Suppressor macrophage treated with lipopolysaccharide for 1 hour (primary cell): ENCODE measurements at regions not wholly inside any gene's neighbourhood (a gene's known extent, or its start where the extent isn't known, plus 50 kb on each side); places are given as distances from the start of the nearest gene placed in this dataset.
"Not testable (repeated sequence)": the region's sequence is repeated elsewhere in the genome, so short reads cannot be mapped to it uniquely, and the experiment has no call there.

Experiments used
- DNase-seq, 3 donors: peaks; one replicate each; pipeline ENCODE4 v3.0.0-alpha.2; 2020 to 2022

DNA sequence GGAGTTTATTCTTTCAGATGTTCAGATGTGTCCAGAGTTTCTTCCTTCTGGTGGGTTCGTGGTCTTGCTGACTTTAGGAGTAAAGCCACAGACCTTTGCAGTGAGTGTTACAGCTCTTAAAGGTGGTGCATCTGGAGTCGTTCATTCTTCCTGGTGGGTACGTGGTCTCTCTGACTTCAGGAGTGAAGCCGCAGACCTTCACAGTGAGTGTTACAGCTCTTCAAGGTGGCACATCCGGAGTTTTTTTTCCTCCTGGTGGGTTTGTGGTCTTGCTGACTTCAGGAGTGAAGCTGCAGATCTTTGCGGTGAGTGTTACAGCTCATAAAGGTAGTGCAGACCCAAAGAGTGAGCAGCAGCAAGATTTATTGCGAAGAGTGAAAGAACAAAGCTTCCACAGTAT lies 1263.2 kb downstream of the REEP3 start:
- not testable (repeated sequence) for DNase-seq

DNA sequence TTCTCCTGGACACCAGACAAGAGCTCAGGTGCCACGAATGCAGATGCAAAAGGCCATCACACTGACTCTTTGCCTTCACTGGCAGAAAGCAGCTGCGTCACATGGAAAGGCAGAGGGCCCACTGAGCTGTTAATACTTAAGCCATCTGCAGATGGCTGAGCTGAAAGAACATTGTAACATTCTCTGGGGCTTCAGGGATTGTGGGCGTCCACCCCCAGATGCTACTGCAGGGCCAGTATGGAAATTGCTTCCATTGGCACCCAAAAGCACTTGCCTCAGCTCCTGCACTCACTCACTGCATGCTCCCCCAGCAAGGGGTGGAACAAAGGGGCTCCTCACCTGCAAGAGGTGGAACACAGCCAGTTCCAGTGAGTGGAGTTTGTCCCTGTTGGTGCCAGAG lies 1264.6 kb downstream of the REEP3 start:
- no peak for DNase-seq

DNA sequence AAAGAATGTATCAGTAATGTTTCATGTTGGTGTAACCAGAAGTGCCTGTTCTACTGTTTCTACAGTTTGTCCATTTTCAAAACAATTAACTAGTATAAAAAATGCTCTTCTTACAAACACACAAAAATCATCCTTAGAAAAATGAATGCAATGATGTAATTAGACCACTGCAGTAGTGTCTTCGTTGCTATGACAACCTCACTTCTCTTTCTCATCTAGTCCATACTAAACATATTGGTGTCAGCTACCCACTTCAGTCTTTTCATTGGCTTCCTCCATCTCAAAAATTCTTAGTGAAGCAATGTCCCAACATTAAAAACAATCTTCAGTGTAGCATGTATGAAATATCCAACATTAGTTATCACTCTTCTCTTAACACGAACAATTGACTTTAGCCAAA lies 1265.8 kb downstream of the REEP3 start:
- DNase-seq: no peak

DNA sequence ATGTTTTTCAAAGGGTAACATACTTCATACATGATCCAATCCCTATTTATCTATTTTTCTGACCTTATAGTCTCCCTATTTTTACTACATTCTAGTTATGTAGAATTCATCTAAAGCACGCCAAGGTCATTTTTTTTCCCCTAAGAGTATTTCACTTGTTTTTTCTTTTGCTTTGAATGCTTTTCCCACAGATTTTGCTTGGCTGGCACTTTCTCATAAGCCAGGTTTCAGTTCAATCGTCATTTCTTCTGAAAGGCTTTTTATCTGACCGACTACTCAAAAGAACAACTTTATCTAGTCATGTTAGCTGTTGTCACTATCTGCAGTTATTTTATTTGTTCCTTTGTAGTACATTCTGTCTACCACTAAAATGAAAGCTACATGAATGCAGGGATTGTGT lies 1274.6 kb downstream of the REEP3 start:
- no peak for DNase-seq

DNA sequence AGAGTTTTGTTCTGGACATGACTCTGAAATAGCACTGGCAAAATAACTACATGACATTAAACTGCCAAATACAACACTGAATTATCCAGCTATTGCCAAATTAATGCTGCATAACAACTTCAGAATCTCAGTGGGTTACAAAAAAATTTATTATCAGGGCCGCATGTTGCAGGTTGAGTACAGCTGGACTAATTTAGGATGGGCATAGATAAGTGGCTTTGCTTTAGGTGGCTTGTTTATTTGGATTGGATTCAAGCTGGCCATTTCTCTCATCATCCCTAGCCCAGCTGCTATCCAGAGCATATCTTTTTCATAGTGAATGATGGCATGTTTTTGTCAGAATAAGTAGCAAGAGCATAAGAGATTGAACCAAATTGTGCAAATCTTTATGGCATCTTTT lies 1277.1 kb downstream of the REEP3 start:
- no peak for DNase-seq

DNA sequence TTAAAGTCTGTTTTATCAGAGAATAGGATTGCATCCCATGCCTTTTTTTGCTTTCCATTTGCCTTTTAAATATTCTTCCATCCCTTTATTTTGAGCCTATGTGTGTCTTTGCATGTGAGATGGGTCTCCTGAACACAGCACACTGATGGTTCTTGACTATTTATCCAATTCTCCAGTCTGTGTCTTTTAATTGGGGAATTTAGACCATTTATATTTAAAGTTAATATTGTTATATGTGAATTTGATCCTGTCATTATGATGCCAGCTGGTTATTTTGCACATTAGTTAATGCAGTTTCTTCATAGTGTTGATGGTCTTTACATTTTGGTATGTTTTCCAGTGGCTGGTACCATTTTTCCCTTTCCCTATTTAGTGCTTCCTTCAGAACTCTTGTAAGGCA lies 1287.0 kb downstream of the REEP3 start:
- not testable (repeated sequence) for DNase-seq

DNA sequence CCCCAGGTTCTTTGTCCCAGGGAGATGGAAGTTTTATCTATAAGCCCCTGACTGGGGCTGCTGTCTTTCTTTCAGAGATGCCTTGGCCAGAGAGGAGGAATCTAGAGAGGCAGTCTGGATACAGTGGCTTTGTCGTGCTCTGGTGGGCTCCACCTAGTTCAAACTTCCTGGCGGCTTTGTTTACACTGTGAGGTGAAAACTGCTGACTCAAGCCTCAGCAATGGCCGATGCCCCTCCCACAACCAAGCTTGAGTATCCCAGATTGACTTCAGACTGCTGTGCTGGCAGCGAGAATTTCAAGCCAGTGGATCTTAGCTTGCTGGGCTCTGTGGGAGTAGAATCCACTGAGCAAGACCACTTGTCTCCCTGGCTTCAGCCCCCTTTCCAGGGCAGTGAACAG lies 1288.8 kb downstream of the REEP3 start:
- not testable (repeated sequence) for DNase-seq

DNA sequence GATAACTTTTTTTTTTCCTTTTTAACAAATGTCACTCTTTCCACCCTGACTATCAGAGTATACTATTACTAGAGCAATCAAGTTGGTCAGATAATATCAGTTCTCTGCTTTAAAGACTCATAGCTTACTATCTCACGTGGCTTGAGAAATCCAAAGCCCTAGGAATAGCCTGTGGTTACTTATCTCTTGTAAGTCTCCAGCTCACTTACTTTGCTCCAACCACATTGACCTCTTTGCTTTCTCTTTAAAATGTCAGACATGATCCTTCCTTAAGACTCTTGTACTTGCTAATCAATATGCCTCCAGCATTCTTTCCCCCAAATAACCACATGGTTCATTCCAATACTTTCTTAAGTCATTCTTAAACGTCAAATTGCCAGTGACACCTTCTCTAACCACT lies 1292.2 kb downstream of the REEP3 start:
- no peak for DNase-seq

DNA sequence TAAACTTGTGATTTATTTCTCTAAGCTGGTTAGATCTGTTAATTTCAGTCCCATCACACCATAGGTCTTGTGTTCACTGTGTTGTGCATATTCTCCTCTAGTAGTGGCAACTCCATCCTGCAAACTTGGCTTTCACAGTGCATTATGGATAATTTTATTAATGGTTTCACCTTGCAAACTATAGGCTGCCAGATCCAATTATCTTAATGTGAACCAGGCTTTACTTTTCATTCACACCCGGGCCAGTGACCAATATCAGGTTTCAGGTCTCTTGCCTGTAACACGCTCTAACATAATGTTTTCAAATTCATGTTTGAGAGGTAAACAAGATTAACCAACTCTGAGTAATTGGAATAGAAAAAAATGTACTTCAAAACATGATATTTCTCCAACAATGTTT lies 1293.0 kb downstream of the REEP3 start:
- DNase-seq: no peak

DNA sequence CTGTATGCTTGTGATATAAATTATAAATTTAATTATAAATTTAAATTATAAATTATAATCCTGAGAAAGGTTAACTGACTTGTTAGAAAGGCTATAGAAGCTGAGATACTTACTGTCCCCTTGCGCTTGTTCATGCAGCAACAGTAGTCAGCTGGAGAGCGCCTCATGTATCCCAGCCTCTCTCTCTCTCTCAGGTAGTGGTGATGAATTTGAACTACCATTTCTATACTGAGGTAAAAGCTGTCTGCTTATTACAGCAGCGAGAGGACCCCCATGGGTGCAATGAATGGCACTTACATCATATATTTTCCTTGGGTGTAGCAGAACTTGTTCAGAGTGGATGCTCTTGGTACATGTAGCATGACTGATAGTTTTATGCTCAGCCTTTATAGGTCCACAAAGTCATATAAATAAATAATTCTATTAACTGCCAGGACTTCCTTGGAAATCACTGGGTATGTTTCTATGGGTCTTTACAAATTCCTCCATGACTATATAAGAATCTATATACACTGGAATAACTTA lies 1308.7 kb downstream of the REEP3 start:
- no peak for DNase-seq

DNA sequence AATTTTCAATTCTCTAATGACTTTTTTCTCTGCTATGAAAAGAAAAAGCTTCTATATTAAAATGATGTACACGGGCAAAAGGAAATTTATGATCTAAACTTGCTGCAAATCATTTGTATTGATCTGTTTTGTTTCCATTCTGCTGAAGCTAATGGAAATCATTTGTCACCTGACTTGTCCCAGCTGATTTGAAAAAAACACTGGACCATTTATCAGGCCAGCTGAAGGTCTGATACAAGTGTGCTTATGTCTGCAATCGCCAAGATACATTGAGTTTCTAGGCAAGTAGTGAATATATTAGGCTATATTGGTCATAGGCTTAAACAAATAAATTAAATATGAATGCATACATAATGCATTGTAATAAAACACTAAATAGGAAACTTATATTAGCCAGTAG lies 1309.7 kb downstream of the REEP3 start:
- no peak for DNase-seq

DNA sequence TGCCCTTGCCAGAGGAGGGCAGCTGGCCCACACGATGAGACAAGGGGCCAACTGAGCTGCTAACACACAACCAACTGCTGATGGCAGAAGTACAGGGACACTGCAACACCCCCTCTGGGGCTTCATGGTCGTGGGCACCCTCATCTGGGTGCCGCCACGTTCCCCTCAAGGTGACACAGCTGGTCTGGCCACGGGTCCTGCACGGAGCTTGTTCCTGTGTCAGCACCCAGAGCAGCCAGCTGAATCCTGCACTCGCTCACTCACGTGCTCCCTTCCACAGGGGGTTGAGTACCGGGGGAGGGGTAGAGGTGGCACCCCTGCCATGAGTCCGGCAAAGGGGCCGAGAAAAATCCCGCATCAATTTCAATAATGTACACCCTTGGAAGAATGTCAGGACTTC lies 1319.1 kb downstream of the REEP3 start:
- no peak for DNase-seq

DNA sequence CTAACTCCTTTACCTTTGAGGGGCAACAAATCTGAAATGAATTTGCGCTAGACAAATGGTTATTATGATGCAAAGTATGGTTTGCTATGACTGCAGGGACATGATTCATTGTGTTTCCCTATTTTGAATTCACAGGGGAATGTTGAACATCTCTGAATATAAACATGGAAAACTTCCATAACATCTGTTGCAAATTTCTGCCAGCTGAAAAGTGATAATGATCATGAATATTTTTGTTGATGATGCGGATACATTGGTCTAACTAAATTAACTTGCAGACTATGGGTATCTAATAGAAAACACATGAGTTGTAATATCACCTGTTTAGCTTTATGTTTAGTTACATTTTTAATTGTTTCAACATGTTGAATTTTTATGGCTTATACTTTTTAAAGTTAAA lies 1325.5 kb downstream of the REEP3 start:
- DNase-seq: no peak

DNA sequence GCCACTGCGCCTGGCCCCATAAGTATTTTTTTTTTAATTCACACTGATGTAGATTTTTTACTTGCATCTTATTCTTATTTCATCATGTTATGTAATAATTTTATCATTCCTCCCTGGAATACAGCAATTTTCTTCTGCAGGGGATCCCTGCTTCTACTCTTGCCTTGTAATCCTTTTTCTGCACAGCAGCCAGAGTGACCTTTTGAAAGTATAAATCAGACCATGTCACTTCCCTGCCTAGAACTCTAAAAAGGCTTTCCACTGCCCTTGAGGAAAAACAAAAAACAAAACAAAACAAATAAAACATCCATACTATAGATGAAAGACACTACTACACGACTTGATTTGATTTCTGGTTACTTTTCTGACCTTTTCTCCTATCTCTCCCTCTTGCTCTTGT lies 1334.7 kb downstream of the REEP3 start:
- no peak for DNase-seq

DNA sequence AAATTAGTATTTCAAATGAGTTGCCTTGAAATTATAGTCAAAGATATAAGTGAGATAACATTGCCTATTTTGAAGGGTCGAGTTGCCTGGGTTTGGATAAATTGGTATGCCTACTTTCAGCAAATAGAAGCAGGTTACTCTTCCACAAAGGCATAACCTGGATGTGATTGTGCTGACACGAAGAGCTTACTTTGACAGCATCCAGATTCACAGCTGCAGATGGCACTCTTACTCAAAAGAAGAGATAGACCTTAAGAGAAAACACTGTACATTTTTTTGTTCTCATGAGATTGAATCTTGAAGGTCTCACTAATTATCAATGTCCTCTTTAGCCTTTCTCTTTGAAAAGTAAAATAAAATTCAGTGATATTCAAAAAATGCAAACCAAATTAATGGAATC lies 1338.7 kb downstream of the REEP3 start:
- DNase-seq: no peak

DNA sequence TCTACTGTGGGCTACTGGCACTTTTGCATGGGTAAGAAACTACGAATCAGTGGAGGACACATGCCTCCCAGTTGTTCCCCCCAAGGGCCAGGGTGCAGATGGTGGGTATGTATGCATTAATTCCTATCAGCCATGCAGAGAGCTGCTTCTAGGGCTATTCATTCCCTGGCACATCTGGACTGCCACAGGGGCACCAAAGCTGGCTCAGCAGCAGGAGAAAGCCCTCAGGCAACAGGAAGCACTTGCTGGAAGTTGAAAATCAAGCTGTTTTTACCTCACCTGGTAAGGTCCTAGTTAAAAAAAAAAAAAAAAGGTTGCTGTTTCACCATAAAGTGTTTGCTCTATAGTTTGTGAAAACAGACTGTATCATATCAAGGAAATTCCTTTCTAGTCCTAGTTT lies 1342.6 kb downstream of the REEP3 start:
- DNase-seq: no peak

DNA sequence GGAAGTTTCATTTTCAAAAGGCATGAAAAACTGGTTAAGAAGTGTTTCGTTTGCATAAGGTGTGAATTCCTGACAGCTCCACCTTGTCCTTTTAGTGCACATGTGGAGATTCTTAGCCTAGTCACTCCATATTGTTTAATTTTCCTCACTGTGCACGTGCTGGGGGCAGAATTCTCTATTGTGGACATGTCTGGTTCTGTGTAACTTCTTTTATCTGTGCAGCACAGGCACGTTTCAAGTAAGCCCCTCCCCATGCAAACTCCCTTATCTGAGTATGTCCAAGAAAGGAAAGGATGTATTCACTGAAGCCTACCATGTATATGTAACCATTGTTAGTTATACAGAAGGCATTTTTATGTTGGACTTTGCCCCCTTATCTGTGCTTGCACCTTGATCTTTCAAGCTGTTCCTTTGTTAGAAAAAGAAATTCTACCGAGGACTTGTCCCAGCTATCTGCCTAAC lies 1346.3 kb downstream of the REEP3 start:
- peak in 1 of 3 donors; percentile 0 for DNase-seq

DNA sequence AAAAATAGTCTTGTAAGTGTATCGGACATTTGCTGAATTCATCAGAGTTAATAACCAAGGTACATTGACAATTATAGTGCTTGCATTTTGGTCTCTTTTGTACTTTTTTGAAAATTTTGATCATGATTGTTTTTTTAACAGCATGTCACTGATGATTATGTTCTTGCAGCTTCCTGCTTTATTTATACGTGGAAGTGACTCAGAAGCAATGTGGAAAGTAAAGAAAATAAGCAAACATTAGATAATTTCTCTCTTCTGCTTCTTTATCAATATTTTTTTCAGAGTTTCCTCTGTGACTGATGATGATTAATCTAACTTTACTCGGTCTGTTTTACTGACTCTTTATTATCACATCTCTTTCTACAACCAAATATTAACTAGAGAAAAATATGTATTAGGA lies 1351.9 kb downstream of the REEP3 start:
- no peak for DNase-seq

DNA sequence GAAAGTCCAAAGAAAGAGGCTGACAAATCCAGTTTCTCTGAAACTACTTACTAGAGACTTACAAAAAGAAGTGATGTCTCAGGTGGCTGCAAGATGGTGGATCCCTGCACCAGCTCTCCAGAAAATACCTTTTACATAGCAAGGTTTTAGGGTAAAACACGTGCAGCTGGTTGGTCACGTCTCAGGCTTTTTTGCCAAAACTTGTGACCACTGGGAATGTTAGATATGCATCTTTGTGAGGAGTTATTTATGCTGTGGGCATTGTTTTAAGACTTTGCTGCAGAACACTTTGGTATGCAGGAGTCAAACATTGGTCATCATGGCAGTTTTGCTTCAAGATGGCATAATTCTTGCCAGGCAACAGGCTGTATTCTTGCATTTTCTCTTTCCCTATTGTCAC lies 1352.8 kb downstream of the REEP3 start:
- no peak for DNase-seq

DNA sequence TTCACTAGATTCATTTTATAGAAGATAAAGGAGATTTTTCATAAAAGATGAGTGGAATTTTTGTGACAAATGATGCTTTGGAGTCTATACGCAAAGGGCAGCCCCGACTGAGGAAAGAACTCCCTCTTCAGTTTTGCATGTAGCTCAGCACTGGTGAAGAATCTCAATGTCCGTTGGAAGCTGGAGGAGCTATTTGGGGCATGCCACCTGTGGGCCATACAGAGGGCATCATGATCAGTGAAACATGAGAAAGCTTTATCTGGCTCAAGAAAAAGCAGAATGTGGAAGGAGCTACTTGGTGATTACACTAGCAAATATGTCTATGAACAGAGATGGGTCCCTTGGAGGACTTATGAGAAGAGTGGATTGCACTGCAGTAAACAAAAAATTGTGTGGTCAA lies 1359.3 kb downstream of the REEP3 start:
- DNase-seq: no peak

DNA sequence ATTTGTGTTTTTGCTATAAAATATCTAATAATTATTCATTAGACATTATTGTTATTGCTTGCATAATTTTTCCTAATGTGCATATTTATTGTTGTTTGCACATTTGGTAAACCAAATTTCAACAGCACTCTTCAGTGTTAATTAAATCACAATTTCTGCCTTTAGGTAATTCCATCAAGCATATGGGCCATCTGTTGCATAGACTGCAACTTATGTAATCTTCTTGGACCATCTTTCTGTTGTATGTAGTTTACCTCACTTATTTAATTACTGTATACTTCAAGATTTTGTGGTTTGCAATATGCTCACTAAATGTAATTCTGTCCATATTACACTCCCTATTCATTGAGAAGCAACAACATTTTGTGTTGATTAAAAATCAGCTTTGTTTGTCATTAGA lies 1360.1 kb downstream of the REEP3 start:
- DNase-seq: no peak

DNA sequence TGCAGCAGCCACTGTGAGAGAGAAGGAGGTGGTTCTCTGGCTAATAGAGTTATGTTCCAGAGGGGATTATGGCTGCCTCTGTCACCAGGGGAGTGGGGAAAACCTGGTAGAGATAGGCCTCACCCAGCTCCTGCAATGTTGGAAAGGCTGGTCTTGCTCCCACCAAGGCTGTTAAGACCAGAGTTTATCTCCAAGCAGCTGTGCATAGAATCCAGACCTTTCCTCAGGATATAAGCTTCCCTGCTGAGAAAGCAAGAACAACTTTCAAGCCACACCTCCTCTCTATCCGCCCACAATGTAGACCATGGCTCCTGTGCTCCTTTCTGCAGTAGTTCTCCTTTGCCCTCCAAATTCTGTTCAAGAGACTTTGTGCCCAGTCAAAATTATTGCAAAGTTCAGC lies 1375.4 kb downstream of the REEP3 start:
- DNase-seq: no peak

DNA sequence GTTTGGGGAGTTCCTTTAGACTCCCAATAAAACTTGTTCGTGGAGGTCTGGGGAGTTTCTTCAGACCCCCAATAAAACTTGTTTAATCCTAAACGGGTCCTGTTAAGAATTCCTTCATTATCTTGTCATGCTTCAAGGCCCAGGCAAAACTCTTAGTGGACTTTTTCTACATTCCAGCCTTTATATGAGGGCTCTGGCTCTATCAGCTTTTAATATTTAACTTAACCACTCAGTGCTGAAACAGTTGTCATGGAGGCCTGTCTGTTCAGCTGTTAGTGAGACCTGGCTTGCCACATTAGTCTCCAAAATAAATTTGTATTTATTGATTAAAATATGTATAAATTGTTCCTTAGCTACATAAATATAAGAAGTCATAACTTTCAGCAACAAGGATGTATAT lies 1385.1 kb downstream of the REEP3 start:
- not testable (repeated sequence) for DNase-seq

DNA sequence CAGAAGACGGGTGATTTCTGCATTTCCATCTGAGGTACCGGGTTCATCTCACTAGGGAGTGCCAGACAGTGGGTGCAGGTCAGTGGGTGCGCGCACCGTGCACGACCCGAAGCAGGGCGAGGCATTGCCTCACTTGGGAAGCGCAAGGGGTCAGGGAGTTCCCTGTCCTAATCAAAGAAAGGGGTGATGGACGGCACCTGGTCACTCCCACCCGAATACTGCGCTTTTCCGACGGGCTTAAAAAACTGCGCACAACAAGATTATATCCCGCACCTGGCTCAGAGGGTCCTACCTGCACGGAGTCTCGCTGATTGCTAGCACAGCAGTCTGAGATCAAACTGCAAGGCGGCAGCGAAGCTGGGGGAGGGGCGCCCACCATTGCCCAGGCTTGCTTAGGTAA lies 1403.1 kb downstream of the REEP3 start:
- not testable (repeated sequence) for DNase-seq

DNA sequence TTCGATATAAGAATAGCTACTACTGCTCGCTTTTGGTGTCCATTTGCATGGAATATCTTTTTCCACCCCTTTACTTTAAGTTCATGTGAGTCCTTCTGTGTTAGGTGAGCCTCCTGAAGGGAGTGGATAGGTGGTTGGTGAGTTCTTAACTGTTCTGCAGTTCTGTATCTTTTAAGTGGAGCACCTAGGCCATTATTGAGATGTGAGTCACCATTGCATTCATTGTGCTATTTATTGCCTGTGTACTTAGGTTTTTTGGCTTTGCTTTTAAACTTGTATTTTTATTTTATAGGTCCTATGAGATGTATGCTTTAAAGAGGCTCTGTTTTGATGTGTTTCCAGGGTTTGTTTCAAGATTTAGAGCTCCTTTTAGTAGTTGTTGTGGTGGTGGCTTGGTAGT lies 1430.8 kb downstream of the REEP3 start:
- DNase-seq: no peak

DNA sequence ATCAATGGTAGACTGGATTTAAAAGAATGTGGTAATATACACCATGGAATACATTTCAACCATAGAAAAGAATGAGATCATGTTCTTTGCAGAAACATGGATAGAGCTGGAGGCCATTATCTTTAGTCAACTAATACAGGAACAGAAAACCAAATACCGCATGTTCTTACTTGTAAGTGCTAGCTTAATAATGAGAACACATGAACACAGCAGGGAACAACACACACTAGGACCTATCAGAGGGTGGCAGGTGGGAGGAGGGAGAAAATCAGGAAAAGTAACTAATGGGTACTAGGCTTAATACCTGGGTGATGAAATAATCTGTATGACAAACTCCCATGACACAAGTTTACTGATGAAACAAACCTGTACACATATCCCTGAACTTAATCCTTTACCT lies 1435.2 kb downstream of the REEP3 start:
- no peak for DNase-seq
